ENCODE measurements at regions not wholly inside any gene's neighbourhood (a gene's known extent, or its start where the extent isn't known, plus 50 kb on each side); places are given as distances from the start of the nearest gene placed in this dataset.

GRCh38 chr2:3079466-3079865, 298.2 kb downstream of the EIPR1 start (continued):
- TF ChIP-seq, protein P1, sequence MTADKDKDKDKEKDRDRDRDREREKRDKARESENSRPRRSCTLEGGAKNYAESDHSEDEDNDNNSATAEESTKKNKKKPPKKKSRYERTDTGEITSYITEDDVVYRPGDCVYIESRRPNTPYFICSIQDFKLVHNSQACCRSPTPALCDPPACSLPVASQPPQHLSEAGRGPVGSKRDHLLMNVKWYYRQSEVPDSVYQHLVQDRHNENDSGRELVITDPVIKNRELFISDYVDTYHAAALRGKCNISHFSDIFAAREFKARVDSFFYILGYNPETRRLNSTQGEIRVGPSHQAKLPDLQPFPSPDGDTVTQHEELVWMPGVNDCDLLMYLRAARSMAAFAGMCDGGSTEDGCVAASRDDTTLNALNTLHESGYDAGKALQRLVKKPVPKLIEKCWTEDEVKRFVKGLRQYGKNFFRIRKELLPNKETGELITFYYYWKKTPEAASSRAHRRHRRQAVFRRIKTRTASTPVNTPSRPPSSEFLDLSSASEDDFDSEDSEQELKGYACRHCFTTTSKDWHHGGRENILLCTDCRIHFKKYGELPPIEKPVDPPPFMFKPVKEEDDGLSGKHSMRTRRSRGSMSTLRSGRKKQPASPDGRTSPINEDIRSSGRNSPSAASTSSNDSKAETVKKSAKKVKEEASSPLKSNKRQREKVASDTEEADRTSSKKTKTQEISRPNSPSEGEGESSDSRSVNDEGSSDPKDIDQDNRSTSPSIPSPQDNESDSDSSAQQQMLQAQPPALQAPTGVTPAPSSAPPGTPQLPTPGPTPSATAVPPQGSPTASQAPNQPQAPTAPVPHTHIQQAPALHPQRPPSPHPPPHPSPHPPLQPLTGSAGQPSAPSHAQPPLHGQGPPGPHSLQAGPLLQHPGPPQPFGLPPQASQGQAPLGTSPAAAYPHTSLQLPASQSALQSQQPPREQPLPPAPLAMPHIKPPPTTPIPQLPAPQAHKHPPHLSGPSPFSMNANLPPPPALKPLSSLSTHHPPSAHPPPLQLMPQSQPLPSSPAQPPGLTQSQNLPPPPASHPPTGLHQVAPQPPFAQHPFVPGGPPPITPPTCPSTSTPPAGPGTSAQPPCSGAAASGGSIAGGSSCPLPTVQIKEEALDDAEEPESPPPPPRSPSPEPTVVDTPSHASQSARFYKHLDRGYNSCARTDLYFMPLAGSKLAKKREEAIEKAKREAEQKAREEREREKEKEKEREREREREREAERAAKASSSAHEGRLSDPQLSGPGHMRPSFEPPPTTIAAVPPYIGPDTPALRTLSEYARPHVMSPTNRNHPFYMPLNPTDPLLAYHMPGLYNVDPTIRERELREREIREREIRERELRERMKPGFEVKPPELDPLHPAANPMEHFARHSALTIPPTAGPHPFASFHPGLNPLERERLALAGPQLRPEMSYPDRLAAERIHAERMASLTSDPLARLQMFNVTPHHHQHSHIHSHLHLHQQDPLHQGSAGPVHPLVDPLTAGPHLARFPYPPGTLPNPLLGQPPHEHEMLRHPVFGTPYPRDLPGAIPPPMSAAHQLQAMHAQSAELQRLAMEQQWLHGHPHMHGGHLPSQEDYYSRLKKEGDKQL (CRISPR knock-in tag; IDR thresholded peaks at IDR 0.05; ENCODE audit: borderline replicate concordance): no peak
- TF ChIP-seq JUND (IDR thresholded peaks at IDR 0.05; ENCODE audit: borderline replicate concordance, low read depth, low read length): no peak
- TF ChIP-seq JUND (tag; IDR thresholded peaks at IDR 0.05; ENCODE audit: borderline replicate concordance, low read depth, low read length): no peak
- TF ChIP-seq ZNF277 (CRISPR knock-in tag; IDR thresholded peaks at IDR 0.05; ENCODE audit: borderline replicate concordance): no peak
- TF ChIP-seq SPI1 (IDR thresholded peaks at IDR 0.05; ENCODE audit: borderline replicate concordance, low read depth, low read length): no peak
- TF ChIP-seq HCFC1 (IDR thresholded peaks at IDR 0.05; ENCODE audit: low read depth, low read length): no peak
- no peak for TF ChIP-seq ZNF436 (CRISPR knock-in tag; IDR thresholded peaks at IDR 0.05)
- TF ChIP-seq KDM1A (IDR thresholded peaks at IDR 0.05): no peak
- no peak for TF ChIP-seq ZNF507 (tag; conservative IDR thresholded peaks at IDR 0.05)
- no peak for TF ChIP-seq ZNF79 (CRISPR knock-in tag; IDR thresholded peaks at IDR 0.05; ENCODE audit: low read depth)

All from K562 (cell line).